Upper lobe of right lung (tissue), 1 donor: ENCODE measurements at regions not wholly inside any gene's neighbourhood (a gene's known extent, or its start where the extent isn't known, plus 50 kb on each side); places are given as distances from the start of the nearest gene placed in this dataset.

ENCODE experiments used
- ATAC-seq: fragments of 200-7000 bp; cut with Tn5 transposase; one replicate; pipeline ENCODE4 v1.9.1; 2020; ENCODE audit warnings: mild to moderate bottlenecking, moderate library complexity
- DNase-seq: peaks from one replicate; pipeline ENCODE4 v3.0.0-alpha.2; 2020
- H3K27ac ChIP-seq: fragments of 200-600 bp; one replicate; pipeline ENCODE4 v1.8.0; 2022
- H3K27me3 ChIP-seq: fragments of 200-600 bp; one replicate; pipeline ENCODE4 v1.8.0; 2022; ENCODE audit warnings: mild to moderate bottlenecking
- H3K36me3 ChIP-seq: fragments of 200-600 bp; one replicate; pipeline ENCODE4 v1.8.0; 2022
- H3K4me1 ChIP-seq: fragments of 200-600 bp; one replicate; pipeline ENCODE4 v1.8.0; 2022
- H3K4me3 ChIP-seq: fragments of 200-600 bp; one replicate; pipeline ENCODE4 v1.8.0; 2022; ENCODE audit warnings: mild to moderate bottlenecking
- H3K9me3 ChIP-seq: fragments of 200-600 bp; one replicate; pipeline ENCODE4 v1.8.0; 2022
- CTCF ChIP-seq: fragments of 200-600 bp; IDR thresholded peaks from one replicate; pipeline ENCODE4 v1.8.0; 2022; ENCODE audit warnings: antibody characterized with exemption
- intact Hi-C: fragments of 100-400 bp; cut with DNase I; formaldehyde crosslinking; loops from one replicate; pipeline ENCODE4 v1.11.0; 2022
- donor health status: DM: no; HTN: yes; CAD: no; lungs with severe emphysema.

DNA sequence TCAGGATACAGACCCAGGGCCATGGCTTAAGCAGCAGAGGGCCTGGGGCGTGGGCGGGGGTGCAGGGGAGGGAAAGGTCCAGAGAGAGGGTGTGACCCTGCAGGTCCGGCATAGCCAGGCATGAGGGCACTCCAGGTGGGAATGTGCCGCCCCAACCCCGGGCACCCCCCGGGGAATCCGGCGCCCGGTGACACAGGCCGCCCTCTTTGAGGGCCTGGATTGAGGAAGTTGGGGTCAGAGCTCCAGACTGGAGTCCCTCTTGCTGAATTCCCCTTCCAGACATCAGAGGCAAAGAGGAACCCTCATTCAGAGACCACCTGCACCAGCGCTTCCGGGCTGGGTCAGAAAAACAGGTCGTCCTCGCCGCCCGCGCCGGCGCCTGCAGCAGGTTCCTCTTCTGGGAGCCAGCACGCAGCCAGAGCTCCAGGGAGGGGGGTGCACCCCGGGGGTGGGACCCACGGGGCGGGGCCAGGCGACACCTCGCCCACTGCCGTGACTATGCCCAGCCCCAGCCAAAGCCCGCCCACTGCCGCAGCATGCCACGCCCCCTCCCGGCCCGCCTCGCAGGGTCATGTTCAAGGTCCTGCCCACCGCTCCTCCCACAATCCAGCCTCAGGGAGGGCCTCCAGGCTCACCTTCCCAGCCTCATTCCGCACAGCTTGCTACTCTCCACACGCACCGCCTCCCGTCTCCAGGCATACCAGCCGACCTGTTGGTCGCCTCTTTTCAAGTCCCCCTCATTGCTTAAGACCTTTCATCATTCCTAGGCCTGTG, 98.3 kb upstream of the ID2 start:
- peak overlapping the region; percentile 28 for H3K4me3 ChIP-seq
- ATAC-seq (peak; percentile 99), DNase-seq (peak; percentile 99)
- H3K9me3 ChIP-seq, result no peaks in the 10 kb centered on the region
- H3K27ac ChIP-seq, result peak overlapping the region; percentile 34
- H3K27me3 ChIP-seq, result no peaks in the 10 kb centered on the region
- no peaks in the 10 kb centered on the region for H3K36me3 ChIP-seq
- intact Hi-C loops, result no loop called here
- TF ChIP-seq CTCF, result no peak
- peaks cover 12% of the 10 kb centered on the region for H3K4me1 ChIP-seq

DNA sequence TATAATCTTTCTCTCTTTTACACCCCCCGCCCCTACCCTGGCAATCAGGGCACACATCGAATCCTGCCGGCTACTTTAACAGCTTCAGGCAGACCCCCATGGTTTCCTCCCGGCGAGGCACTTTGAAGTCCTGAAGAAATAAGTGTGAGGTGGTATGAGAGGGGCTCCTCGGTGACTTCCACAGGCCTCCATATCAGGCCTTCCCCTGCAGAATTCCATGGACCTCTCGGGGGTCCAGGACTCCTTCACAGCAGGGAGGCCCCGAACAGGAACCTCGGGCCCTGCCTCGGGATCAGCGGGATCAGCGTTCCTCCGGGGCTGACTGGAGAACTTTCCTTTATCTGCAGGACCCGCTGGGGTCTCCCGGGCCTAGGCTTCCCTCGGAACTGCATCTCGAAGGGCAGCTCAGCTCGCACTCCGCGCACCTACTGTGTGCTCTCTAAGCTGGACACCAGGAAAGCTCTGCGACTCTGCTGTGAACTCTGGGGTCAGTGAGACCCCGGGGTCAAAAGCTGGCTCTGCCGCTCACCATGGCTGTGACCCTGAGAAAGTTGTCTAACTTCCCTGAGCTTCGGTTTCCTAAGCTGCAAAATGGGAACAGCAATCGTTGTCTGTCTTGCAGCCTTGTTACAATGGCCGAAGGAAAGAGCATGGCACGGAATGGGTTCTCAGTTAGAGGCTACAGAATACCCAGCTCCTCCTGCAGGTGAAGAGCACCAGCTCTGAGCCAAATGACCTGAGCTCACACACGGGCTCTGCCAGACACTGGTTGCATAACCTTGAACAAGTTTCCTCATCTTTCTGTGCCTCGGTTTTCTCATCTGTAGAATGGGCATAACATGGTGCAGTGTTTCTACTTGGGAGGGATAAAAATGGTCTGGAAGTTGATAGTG, 97.4 kb upstream of the ID2 start:
- H3K27ac ChIP-seq, result peak overlapping the region; percentile 30
- no peak for TF ChIP-seq CTCF
- DNase-seq, result peak; percentile 62

DNA sequence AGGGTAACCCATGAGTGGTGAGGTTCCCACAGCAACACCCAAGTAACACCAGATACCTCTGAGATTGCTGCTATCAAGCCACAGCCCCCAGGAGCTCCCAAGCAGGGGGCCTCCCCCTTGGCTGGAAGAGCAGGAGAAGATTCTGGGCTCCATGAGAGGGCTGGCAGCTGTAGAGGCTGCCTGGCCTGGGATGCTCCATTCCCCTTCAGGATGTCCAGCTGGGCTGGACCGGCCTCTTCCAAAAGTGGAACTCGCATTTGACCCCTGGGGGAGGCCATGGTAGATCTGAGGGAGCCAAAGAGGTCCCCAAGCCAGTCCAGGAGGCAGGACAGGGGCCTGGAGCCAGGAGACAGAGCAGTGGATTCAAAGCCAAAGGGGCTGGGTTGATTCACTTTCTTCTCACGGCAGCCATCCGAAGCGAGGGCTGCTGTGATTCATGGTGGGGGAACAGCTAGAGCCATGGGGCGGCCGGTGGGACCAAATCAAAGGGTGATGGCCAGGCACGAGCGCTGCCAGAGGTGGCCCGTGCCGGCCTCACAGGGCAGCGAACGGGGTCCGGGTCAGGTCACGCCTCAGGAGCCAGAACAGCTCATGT, 95.3 kb upstream of the ID2 start:
- no peaks in the 10 kb centered on the region for H3K27me3 ChIP-seq
- no peaks in the 10 kb centered on the region for H3K9me3 ChIP-seq
- no peak overlapping the region for H3K27ac ChIP-seq
- no peak overlapping the region for H3K4me3 ChIP-seq
- ATAC-seq, result no peak
- no peaks in the 10 kb centered on the region for H3K36me3 ChIP-seq
- DNase-seq, result peak; percentile 57
- peaks cover 12% of the 10 kb centered on the region for H3K4me1 ChIP-seq
- no peak for TF ChIP-seq CTCF
- intact Hi-C loops, result no loop called here

More for the DNA sequence above, 97.4 kb upstream of the ID2 start:
- Histone ChIP-seq H3K9me3 (no peaks in the 10 kb centered on the region), H3K27me3 (no peaks in the 10 kb centered on the region), H3K4me3 (peak overlapping the region; percentile 28), H3K36me3 (no peaks in the 10 kb centered on the region), H3K4me1 (peaks cover 12% of the 10 kb centered on the region)
- intact Hi-C loops, result no loop called here
- no peak for ATAC-seq

DNA sequence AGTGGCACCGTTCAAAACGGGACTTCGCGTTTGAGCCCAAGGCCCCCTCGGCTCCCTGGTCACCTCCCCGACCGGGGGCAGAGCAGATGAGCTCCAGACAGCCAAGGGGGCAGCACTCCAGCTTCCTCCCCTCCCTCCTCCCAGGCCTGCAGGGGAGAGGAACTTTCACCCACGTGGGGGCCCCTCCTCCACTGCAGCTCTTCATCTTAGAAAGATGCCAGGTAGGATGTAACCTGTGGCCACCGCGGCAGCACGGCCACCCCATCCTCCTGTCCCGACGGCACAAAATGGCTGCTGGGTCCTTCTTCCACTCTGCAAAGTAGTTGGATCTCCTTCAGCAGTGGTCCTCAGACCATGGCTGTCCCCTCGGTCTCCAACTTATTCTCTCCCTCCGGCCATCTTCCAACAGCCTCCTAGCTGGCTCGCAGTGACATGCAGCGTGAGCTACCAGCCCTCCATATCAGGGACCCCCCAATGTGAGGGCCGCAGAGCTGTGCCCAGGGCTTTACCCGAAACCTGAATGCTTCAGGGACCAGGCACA, 94.5 kb upstream of the ID2 start:
- peak; percentile 55 for DNase-seq
- intact Hi-C loops, result no loop called here

More for the DNA sequence above, 94.5 kb upstream of the ID2 start:
- H3K27me3 ChIP-seq, result no peaks in the 10 kb centered on the region
- no peaks in the 10 kb centered on the region for H3K9me3 ChIP-seq
- H3K27ac ChIP-seq, result no peak overlapping the region
- H3K4me1 ChIP-seq, result peaks cover 12% of the 10 kb centered on the region
- no peak for TF ChIP-seq CTCF
- no peak overlapping the region for H3K4me3 ChIP-seq
- no peak for ATAC-seq
- no peaks in the 10 kb centered on the region for H3K36me3 ChIP-seq
